ENCODE measurements at regions not wholly inside any gene's neighbourhood (a gene's known extent, or its start where the extent isn't known, plus 50 kb on each side); places are given as distances from the start of the nearest gene placed in this dataset.
"Not testable (repeated sequence)": the region's sequence is repeated elsewhere in the genome, so short reads cannot be mapped to it uniquely, and the experiment has no call there.

DNA sequence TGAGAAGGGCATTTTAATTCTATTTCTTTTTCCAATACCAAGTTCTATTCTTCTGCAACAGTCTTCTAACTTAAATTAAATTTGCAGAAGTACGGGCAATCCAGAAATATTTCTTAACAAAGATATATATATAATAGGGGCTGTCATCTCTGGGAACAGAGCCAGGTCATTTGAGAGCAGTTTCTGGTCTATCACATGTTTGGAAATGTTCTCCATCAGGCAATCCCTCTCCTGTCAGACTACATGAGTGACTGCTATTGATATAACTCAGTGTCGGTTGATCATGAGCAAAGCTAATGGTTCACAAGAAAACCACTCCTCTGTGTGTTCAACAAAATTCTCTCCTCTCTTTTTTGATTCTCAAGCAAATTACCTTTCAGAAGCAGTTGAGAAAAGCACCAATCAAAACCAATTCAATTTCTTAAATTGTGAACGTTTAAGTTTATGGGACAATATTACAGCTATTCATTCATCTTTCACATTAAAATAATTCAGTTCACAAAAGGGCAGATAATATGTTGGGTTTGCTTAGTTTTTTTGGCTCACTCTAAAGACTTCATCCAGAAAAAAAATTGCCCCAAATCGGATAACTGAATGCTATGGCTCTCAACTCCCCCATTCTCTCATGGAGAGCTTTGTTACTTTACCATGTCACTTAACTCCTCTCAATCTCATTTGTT is 152.9 kb upstream of the TGFBR2 start:
- Histone ChIP-seq H3K4me2 (no peak overlapping the region), H3K9me3 (ENCODE audit: low read depth) (no peaks in the 10 kb centered on the region), H3K4me3 (no peak overlapping the region), H3K36me3 (replicated peaks; ENCODE audit: insufficient read depth, low read depth) (no peaks in the 10 kb centered on the region), H3K79me2 (no peaks in the 10 kb centered on the region), H4K20me1 (ENCODE audit: insufficient read depth, poor library complexity, severe bottlenecking) (no peaks in the 10 kb centered on the region), H3K27me3 (no peaks in the 10 kb centered on the region), H2AFZ (no peak overlapping the region), H3K9me2 (replicated peaks; ENCODE audit: insufficient read depth) (no peaks in the 10 kb centered on the region), H3K27ac (no peak overlapping the region), H3K4me1 (ENCODE audit: insufficient read depth) (no peaks in the 10 kb centered on the region)
- DNase-seq (ENCODE audit: low spot score): no peak
- no peak for TF ChIP-seq EZH2phosphoT487 (IDR thresholded peaks at IDR 0.05; ENCODE audit: low read depth, severe bottlenecking, unreplicated experiment)
- TF ChIP-seq, protein P1, sequence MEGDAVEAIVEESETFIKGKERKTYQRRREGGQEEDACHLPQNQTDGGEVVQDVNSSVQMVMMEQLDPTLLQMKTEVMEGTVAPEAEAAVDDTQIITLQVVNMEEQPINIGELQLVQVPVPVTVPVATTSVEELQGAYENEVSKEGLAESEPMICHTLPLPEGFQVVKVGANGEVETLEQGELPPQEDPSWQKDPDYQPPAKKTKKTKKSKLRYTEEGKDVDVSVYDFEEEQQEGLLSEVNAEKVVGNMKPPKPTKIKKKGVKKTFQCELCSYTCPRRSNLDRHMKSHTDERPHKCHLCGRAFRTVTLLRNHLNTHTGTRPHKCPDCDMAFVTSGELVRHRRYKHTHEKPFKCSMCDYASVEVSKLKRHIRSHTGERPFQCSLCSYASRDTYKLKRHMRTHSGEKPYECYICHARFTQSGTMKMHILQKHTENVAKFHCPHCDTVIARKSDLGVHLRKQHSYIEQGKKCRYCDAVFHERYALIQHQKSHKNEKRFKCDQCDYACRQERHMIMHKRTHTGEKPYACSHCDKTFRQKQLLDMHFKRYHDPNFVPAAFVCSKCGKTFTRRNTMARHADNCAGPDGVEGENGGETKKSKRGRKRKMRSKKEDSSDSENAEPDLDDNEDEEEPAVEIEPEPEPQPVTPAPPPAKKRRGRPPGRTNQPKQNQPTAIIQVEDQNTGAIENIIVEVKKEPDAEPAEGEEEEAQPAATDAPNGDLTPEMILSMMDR (IDR thresholded peaks at IDR 0.05; ENCODE audit: poor library complexity): no peak
- 89% methylated on average over 4 of the region's 4 CpGs for WGBS (ENCODE audit: low lambda C conversion rate, missing lambda C conversion rate)

DNA sequence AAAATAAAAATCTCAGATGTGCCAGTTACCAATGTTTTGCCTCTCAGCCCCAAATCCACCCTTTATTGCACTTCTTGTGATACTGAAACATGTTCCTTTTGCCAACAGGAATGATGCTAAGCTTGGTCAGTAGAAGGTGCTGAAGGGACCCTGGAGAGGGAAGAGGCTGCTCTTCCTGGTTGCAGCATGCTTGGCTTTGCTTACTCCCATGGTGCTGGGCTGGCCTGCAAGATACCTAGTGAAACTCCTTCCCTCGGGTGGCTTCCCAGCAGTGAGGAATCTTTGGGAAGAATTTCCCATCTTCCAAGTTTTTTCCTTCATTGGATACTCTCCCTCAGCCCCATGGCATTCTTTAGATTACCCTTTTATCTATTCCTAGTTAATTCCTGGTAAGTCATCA is 151.8 kb upstream of the TGFBR2 start:
- DNase-seq (ENCODE audit: low spot score): no peak
- Histone ChIP-seq H3K79me2 (no peaks in the 10 kb centered on the region), H3K4me1 (ENCODE audit: insufficient read depth) (no peaks in the 10 kb centered on the region), H3K9me3 (ENCODE audit: low read depth) (no peaks in the 10 kb centered on the region), H3K4me3 (no peak overlapping the region), H3K27ac (no peak overlapping the region), H3K4me2 (no peak overlapping the region), H3K9me2 (replicated peaks; ENCODE audit: insufficient read depth) (no peaks in the 10 kb centered on the region), H3K36me3 (replicated peaks; ENCODE audit: insufficient read depth, low read depth) (no peaks in the 10 kb centered on the region), H3K27me3 (no peaks in the 10 kb centered on the region), H4K20me1 (ENCODE audit: insufficient read depth, poor library complexity, severe bottlenecking) (no peaks in the 10 kb centered on the region), H2AFZ (no peak overlapping the region)
- WGBS (ENCODE audit: low lambda C conversion rate, missing lambda C conversion rate): 86% methylated on average over 1 of the region's 1 CpG
- TF ChIP-seq, protein P1 (IDR thresholded peaks at IDR 0.05; ENCODE audit: poor library complexity): no peak
- TF ChIP-seq EZH2phosphoT487 (IDR thresholded peaks at IDR 0.05; ENCODE audit: low read depth, severe bottlenecking, unreplicated experiment) (no peak), EZH2 (IDR thresholded peaks at IDR 0.05; ENCODE audit: borderline replicate concordance) (no peak)

DNA sequence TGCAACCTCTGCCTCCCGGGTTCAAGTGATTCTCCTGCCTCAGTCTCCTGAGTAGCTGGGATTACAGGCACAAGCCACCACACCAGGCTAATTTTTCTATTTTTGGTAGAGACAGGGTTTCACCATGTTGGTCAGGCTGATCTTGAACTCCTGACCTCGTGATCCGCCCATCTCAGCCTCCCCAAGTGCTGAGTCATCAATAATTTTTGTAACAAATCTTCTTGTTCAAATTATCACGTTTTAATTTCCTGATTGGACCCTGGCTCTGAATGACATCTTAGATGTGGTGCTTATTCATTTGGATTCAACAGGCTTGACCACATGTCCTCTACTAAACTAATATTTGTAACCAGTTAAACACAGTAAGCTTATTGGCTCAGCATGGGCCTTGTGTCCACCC is 151.3 kb upstream of the TGFBR2 start:
- not testable (repeated sequence) for H3K4me2 ChIP-seq; H3K9me3 ChIP-seq (ENCODE audit: low read depth); H3K79me2 ChIP-seq; H3K27ac ChIP-seq; H3K27me3 ChIP-seq; H3K4me1 ChIP-seq (ENCODE audit: insufficient read depth); DNase-seq (ENCODE audit: low spot score); H2AFZ ChIP-seq; H4K20me1 ChIP-seq (ENCODE audit: insufficient read depth, poor library complexity, severe bottlenecking); H3K9me2 ChIP-seq (replicated peaks; ENCODE audit: insufficient read depth); H3K4me3 ChIP-seq; H3K36me3 ChIP-seq (replicated peaks; ENCODE audit: insufficient read depth, low read depth)
- WGBS (ENCODE audit: low lambda C conversion rate, missing lambda C conversion rate): 91% methylated on average over 4 of the region's 4 CpGs

DNA sequence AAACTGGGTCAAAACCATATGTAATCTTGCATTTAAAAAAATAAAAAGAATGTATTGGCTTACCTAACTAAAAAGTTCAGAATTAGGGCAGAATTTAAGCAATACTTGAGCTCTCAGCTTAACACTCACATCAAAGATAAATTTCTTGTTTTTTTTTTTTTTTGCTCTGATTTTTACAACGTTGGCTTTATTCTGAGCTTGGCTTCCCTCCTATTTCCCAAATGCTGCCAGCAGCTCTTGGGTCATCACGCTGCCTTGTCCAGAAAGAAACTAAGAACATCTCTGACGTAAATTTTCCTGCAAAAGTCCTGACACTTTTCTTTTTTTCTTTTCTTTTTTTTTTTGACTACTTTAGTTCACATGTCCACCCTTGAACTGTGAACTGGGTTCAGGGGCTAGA is 150.6 kb upstream of the TGFBR2 start:
- no peak for DNase-seq (ENCODE audit: low spot score)
- H2AFZ ChIP-seq: no peak overlapping the region
- H3K4me3 ChIP-seq: no peak overlapping the region
- no peaks in the 10 kb centered on the region for H3K27me3 ChIP-seq
- TF ChIP-seq EZH2 (IDR thresholded peaks at IDR 0.05; ENCODE audit: borderline replicate concordance) (no peak), EZH2phosphoT487 (IDR thresholded peaks at IDR 0.05; ENCODE audit: low read depth, severe bottlenecking, unreplicated experiment) (no peak)
- TF ChIP-seq, protein P1 (IDR thresholded peaks at IDR 0.05; ENCODE audit: poor library complexity): no peak
- no peaks in the 10 kb centered on the region for H3K36me3 ChIP-seq (replicated peaks; ENCODE audit: insufficient read depth, low read depth)
- H4K20me1 ChIP-seq (ENCODE audit: insufficient read depth, poor library complexity, severe bottlenecking): no peaks in the 10 kb centered on the region
- H3K9me3 ChIP-seq (ENCODE audit: low read depth): no peaks in the 10 kb centered on the region
- 85% methylated on average over 3 of the region's 3 CpGs for whole genome bisulfite sequencing (ENCODE audit: low lambda C conversion rate, missing lambda C conversion rate)
- no peak overlapping the region for H3K27ac ChIP-seq
- H3K79me2 ChIP-seq: no peaks in the 10 kb centered on the region
- H3K9me2 ChIP-seq (replicated peaks; ENCODE audit: insufficient read depth): no peaks in the 10 kb centered on the region
- H3K4me1 ChIP-seq (ENCODE audit: insufficient read depth): no peaks in the 10 kb centered on the region
- no peak overlapping the region for H3K4me2 ChIP-seq

Measured in hepatocyte (in vitro differentiated cells).